CD4-positive, alpha-beta T cell treated with Interleukin-21 for 1 hour (primary cell): ENCODE measurements at regions not wholly inside any gene's neighbourhood (a gene's known extent, or its start where the extent isn't known, plus 50 kb on each side); places are given as distances from the start of the nearest gene placed in this dataset.
"Not testable (repeated sequence)": the region's sequence is repeated elsewhere in the genome, so short reads cannot be mapped to it uniquely, and the experiment has no call there.

Experiments used
- DNase-seq: peaks from one replicate; pipeline ENCODE4 v3.0.0-alpha.2; 2020

- DNase-seq: no peak
Measured at GRCh38 chr1:208979776-208980175, 603.7 kb upstream of the CAMK1G start.

GRCh38 chr1:208980605-208981004 lies 602.9 kb upstream of the CAMK1G start:
- no peak for DNase-seq

- DNase-seq: no peak
Measured at GRCh38 chr1:208985231-208985630, 598.3 kb upstream of the CAMK1G start.

- peak; percentile 43 for DNase-seq
Measured at GRCh38 chr1:208988811-208989222, 594.7 kb upstream of the CAMK1G start.

GRCh38 chr1:208990456-208990855 lies 593.1 kb upstream of the CAMK1G start:
- DNase-seq: no peak

GRCh38 chr1:208997053-208997452 lies 586.5 kb upstream of the CAMK1G start:
- not testable (repeated sequence) for DNase-seq

GRCh38 chr1:208997726-208998312 lies 585.7 kb upstream of the CAMK1G start:
- DNase-seq: no peak

GRCh38 chr1:209008586-209008985 lies 574.9 kb upstream of the CAMK1G start:
- no peak for DNase-seq

GRCh38 chr1:209010475-209011230 lies 572.9 kb upstream of the CAMK1G start:
- DNase-seq: no peak

GRCh38 chr1:209012443-209013196 lies 570.9 kb upstream of the CAMK1G start:
- no peak for DNase-seq

GRCh38 chr1:209015092-209015491 lies 568.4 kb upstream of the CAMK1G start:
- no peak for DNase-seq

- DNase-seq: no peak
Measured at GRCh38 chr1:209021622-209022021, 561.9 kb upstream of the CAMK1G start.

GRCh38 chr1:209023790-209024189 lies 559.7 kb upstream of the CAMK1G start:
- no peak for DNase-seq

- DNase-seq: no peak
Measured at GRCh38 chr1:209029737-209030136, 553.8 kb upstream of the CAMK1G start.

GRCh38 chr1:209030454-209031167 lies 552.9 kb upstream of the CAMK1G start:
- no peak for DNase-seq

GRCh38 chr1:209037064-209037463 lies 546.5 kb upstream of the CAMK1G start:
- no peak for DNase-seq

- DNase-seq: no peak
Measured at GRCh38 chr1:209038316-209038715, 545.2 kb upstream of the CAMK1G start.

GRCh38 chr1:209038735-209039134 lies 544.8 kb upstream of the CAMK1G start:
- DNase-seq: no peak

GRCh38 chr1:209040351-209040750 lies 543.2 kb upstream of the CAMK1G start:
- no peak for DNase-seq

GRCh38 chr1:209041927-209042326 lies 541.6 kb upstream of the CAMK1G start:
- DNase-seq: no peak

- no peak for DNase-seq
Measured at GRCh38 chr1:209042413-209042812, 541.1 kb upstream of the CAMK1G start.

GRCh38 chr1:209045331-209046057 lies 538.0 kb upstream of the CAMK1G start:
- no peak for DNase-seq

- no peak for DNase-seq
Measured at GRCh38 chr1:209046058-209046417, 537.5 kb upstream of the CAMK1G start.
